ENCODE measurements at regions not wholly inside any gene's neighbourhood (a gene's known extent, or its start where the extent isn't known, plus 50 kb on each side); places are given as distances from the start of the nearest gene placed in this dataset.

DNA sequence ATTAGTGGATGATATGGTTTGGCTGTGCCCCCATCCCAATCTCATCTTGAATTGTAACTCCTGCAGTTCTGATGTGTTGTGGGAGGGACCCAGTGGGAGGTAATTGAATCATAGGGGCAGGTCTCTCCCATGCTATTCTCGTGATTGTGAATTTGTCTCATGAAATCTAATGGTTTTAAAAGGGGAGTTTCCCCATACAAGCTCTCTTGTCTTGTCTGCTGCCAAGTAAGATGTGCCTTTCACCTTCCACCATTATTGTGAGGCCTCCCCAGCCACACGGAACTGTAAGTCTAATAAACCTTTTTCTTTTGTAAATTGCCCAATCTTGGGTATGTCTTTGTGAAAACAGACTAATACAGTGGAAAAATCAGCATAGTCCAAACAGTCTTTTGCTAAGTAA is 235.5 kb downstream of the TMEM161B start:
- TF ChIP-seq RELA (IDR thresholded peaks at IDR 0.05; ENCODE audit: borderline replicate concordance, partially characterized antibody) (no peak), ESRRA (IDR thresholded peaks at IDR 0.05; ENCODE audit: low read length) (no peak), SP1 (IDR thresholded peaks at IDR 0.05; ENCODE audit: low read depth, low read length) (no peak), YBX1 (IDR thresholded peaks at IDR 0.05) (no peak), IRF4 (IDR thresholded peaks at IDR 0.05; ENCODE audit: low read depth, low read length) (no peak), POLR2A (IDR thresholded peaks at IDR 0.05; ENCODE audit: low read depth, low read length) (no peak), CTCF (IDR thresholded peaks at IDR 0.05 in 2 of 3, conservative IDR thresholded peaks at IDR 0.05 in 1 of 3; ENCODE audit: control insufficient read depth in 2 of 3, extremely low read depth in 1 of 3, insufficient read depth in 1 of 3, low read depth in 3 of 3, low read length in 3 of 3) (no peak), HCFC1 (IDR thresholded peaks at IDR 0.05; ENCODE audit: low read length) (no peak)
- TF ChIP-seq, protein P1, sequence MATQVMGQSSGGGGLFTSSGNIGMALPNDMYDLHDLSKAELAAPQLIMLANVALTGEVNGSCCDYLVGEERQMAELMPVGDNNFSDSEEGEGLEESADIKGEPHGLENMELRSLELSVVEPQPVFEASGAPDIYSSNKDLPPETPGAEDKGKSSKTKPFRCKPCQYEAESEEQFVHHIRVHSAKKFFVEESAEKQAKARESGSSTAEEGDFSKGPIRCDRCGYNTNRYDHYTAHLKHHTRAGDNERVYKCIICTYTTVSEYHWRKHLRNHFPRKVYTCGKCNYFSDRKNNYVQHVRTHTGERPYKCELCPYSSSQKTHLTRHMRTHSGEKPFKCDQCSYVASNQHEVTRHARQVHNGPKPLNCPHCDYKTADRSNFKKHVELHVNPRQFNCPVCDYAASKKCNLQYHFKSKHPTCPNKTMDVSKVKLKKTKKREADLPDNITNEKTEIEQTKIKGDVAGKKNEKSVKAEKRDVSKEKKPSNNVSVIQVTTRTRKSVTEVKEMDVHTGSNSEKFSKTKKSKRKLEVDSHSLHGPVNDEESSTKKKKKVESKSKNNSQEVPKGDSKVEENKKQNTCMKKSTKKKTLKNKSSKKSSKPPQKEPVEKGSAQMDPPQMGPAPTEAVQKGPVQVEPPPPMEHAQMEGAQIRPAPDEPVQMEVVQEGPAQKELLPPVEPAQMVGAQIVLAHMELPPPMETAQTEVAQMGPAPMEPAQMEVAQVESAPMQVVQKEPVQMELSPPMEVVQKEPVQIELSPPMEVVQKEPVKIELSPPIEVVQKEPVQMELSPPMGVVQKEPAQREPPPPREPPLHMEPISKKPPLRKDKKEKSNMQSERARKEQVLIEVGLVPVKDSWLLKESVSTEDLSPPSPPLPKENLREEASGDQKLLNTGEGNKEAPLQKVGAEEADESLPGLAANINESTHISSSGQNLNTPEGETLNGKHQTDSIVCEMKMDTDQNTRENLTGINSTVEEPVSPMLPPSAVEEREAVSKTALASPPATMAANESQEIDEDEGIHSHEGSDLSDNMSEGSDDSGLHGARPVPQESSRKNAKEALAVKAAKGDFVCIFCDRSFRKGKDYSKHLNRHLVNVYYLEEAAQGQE (IDR thresholded peaks at IDR 0.05; ENCODE audit: low read depth, low read length), result no peak

All from GM12878 (cell line).